HG02759 (cell line): ENCODE measurements at regions not wholly inside any gene's neighbourhood (a gene's known extent, or its start where the extent isn't known, plus 50 kb on each side); places are given as distances from the start of the nearest gene placed in this dataset.

Experiments
- ATAC-seq: cut with Tn5 transposase; IDR thresholded peaks from one replicate; pipeline ENCODE4 v1.9.1; 2021; ENCODE audit warnings: mild to moderate bottlenecking, moderate library complexity; ENCODE audit not compliant: unreplicated experiment

- no peak for ATAC-seq
Measured at GRCh38 chr16:17691106-17691898, 220.5 kb upstream of the XYLT1 start.

GRCh38 chr16:17685447-17685846, 214.7 kb upstream of the XYLT1 start:
- no peak for ATAC-seq

- no peak for ATAC-seq
Measured at GRCh38 chr16:17683281-17683680, 212.5 kb upstream of the XYLT1 start.

GRCh38 chr16:17676171-17676570, 205.4 kb upstream of the XYLT1 start:
- no peak for ATAC-seq

GRCh38 chr16:17668386-17668785, 197.6 kb upstream of the XYLT1 start:
- no peak for ATAC-seq

GRCh38 chr16:17666293-17666692, 195.5 kb upstream of the XYLT1 start:
- ATAC-seq: no peak

GRCh38 chr16:17658881-17659280, 188.1 kb upstream of the XYLT1 start:
- ATAC-seq: no peak

- no peak for ATAC-seq
Measured at GRCh38 chr16:17657045-17657444, 186.3 kb upstream of the XYLT1 start.

GRCh38 chr16:17654571-17654970, 183.8 kb upstream of the XYLT1 start:
- no peak for ATAC-seq

- ATAC-seq: no peak
Measured at GRCh38 chr16:17654142-17654541, 183.4 kb upstream of the XYLT1 start.

- ATAC-seq: no peak
Measured at GRCh38 chr16:17647879-17648872, 177.4 kb upstream of the XYLT1 start.

GRCh38 chr16:17643935-17644334, 173.2 kb upstream of the XYLT1 start:
- ATAC-seq: no peak

GRCh38 chr16:17641990-17642389, 171.2 kb upstream of the XYLT1 start:
- ATAC-seq: no peak

- no peak for ATAC-seq
Measured at GRCh38 chr16:17638134-17638533, 167.4 kb upstream of the XYLT1 start.

GRCh38 chr16:17635183-17635582, 164.4 kb upstream of the XYLT1 start:
- ATAC-seq: no peak

- ATAC-seq: no peak
Measured at GRCh38 chr16:17633181-17633951, 162.6 kb upstream of the XYLT1 start.

GRCh38 chr16:17632667-17633066, 161.9 kb upstream of the XYLT1 start:
- no peak for ATAC-seq

- ATAC-seq: no peak
Measured at GRCh38 chr16:17629936-17630335, 159.2 kb upstream of the XYLT1 start.

GRCh38 chr16:17628983-17629382, 158.2 kb upstream of the XYLT1 start:
- ATAC-seq: no peak

- no peak for ATAC-seq
Measured at GRCh38 chr16:17622366-17622765, 151.6 kb upstream of the XYLT1 start.

GRCh38 chr16:17619261-17619660, 148.5 kb upstream of the XYLT1 start:
- ATAC-seq: no peak
